AG04450 (cell line): ENCODE measurements at regions not wholly inside any gene's neighbourhood (a gene's known extent, or its start where the extent isn't known, plus 50 kb on each side); places are given as distances from the start of the nearest gene placed in this dataset.

ENCODE experiments used
- CTCF ChIA-PET: fragments of 300-600, 350-600 bp; formaldehyde crosslinking; extraction: SDS; loops from one replicate; lab custom pipeline; 2022; ENCODE audit warnings: antibody characterized with exemption, inconsistent platforms; lab: Charles Lee
- POLR2A ChIA-PET: fragments of 350-600 bp; formaldehyde crosslinking; extraction: SDS; loops from one replicate; lab custom pipeline; 2021; ENCODE audit warnings: antibody characterized with exemption, inconsistent platforms; lab: Yijun Ruan, JAX
- DNase-seq: peaks from one replicate; pipeline ENCODE4 v3.0.0-alpha.2; 2011; ENCODE audit warnings: low read depth, low spot score
- H3K27ac ChIP-seq: one replicate; pipeline ENCODE4 v1.5.1; 2012; ENCODE audit warnings: low read depth, low read length, control low read depth
- H3K27me3 ChIP-seq: one replicate; pipeline ENCODE4 v1.6.0; 2012; ENCODE audit warnings: low read length; ENCODE audit not compliant: control insufficient read depth, insufficient read depth
- H3K4me3 ChIP-seq: 2 replicates; pipeline ENCODE4 v1.5.1; 2011; ENCODE audit warnings: mild to moderate bottlenecking, low read depth, low read length, control low read depth
- H3K9me3 ChIP-seq: 2 replicates; pipeline ENCODE4 v1.5.1; 2012; ENCODE audit warnings: low read length; ENCODE audit not compliant: control insufficient read depth, insufficient read depth
- CTCF ChIP-seq: IDR thresholded peaks from 2 replicates; pipeline ENCODE4 v1.5.1; 2011; ENCODE audit warnings: low read depth, low read length, control low read depth, inconsistent platforms

GRCh38 chr10:4125776-4126175 is 340.8 kb upstream of the KLF6 start:
- ChIA-PET POLR2A (no interaction called here), CTCF (no interaction called here)
- DNase-seq = no peak
- Histone ChIP-seq H3K27ac (no peak overlapping the region), H3K9me3 (peaks cover 4% of the 10 kb centered on the region; the same call in 1 of the 2 replicates), H3K27me3 (no peaks in the 10 kb centered on the region), H3K4me3 (no peak overlapping the region)
- no peak for TF ChIP-seq CTCF

DNA sequence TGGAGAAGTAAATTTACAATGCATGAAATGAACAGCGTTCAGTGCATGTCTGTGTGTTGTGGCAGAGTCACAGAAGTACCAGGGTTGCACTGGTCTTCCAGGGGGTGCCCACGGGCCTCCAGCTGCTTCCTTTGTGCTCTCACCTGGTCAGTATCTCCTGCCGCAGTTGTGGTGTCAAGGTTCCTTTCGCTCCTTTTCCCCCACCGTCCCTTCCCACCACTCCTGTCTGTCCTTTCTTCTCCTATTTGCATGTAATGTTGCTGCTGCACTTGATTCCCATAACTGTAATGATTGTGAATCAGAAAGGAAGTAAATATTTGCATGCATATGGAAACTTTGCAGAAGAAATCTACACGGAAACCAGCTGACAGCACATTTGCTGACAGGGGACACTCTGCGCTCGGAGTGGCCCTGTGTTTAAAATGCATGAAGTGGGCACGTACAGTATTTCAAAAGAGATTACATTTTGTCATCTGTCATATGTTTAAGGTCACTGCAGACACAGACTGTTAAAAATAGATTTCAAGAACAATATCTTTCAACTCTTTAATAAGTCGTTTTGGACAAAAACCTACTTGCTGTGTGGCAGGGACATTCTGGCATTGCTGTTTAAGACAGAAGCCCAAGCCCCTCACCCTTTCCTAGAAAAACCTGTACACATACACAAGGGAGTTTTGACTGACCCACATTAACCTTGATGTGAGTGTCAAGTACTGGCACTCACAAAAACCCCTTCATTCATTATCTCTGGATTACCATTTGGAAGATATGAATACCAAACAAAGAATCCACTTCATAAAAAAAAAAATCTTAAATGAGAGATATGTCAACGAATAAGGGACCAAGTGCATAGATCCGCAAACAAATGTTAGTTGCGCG is 336.7 kb upstream of the KLF6 start:
- TF ChIP-seq CTCF = no peak
- POLR2A ChIA-PET = no interaction called here
- DNase-seq = no peak

DNA sequence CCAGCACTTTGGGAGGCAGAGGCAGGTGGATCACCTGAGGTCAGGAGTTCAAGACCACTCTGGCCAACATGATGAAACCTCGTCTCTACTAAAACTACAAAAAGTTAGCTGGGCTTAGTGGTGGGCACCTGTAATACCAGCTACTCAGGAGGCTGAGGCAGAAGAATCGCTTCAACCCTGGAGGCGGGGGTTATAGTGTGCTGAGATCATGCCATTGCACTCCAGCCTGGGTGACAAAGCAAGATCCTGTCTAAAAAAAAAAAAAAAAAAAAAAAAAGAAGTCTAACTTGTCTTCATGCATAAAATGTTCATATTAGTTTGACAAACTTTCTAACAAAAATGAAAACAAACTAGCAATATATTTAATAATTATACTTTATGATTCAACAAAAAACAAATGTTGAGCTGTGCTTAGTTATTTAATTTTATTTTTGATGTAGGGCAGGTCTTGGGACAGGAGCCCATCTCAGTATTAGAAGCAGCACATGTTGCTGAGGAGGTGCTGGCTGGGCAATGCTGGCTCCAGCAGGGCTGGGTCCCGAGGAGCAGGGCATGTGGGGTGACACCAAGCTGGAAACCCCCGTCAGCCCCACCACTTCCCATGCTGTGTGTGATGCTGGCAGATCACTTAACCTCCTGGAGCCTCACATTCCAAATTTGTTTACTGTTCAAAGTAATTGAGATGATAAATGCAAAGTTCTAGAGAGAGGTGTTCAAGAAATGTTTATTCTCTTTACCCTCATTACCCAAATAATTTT is 335.3 kb upstream of the KLF6 start:
- no peak for TF ChIP-seq CTCF
- POLR2A ChIA-PET = no interaction called here
- H3K4me3 ChIP-seq = no peak overlapping the region
- H3K27ac ChIP-seq = no peak overlapping the region
- H3K9me3 ChIP-seq = no peaks in the 10 kb centered on the region
- no peak for DNase-seq
- H3K27me3 ChIP-seq = no peaks in the 10 kb centered on the region
- CTCF ChIA-PET = interaction anchor here (0.7 kb wide), 3 partner anchors 181 to 634 kb away, joined by 3 to 7 read pairs (median 4); no protein-coding TSS in a partner anchor

More for the DNA sequence above, 336.7 kb upstream of the KLF6 start:
- CTCF ChIA-PET = no interaction called here
- no peak overlapping the region for H3K27ac ChIP-seq
- no peak overlapping the region for H3K4me3 ChIP-seq
- no peaks in the 10 kb centered on the region for H3K27me3 ChIP-seq
- H3K9me3 ChIP-seq = peaks cover 4% of the 10 kb centered on the region; the same call in 1 of the 2 replicates

GRCh38 chr10:4119107-4119506 is 334.1 kb upstream of the KLF6 start:
- Histone ChIP-seq H3K4me3 (no peak overlapping the region), H3K27me3 (no peaks in the 10 kb centered on the region), H3K9me3 (no peaks in the 10 kb centered on the region), H3K27ac (no peak overlapping the region)
- ChIA-PET CTCF (no interaction called here), POLR2A (no interaction called here)
- no peak for DNase-seq
- TF ChIP-seq CTCF = no peak

DNA sequence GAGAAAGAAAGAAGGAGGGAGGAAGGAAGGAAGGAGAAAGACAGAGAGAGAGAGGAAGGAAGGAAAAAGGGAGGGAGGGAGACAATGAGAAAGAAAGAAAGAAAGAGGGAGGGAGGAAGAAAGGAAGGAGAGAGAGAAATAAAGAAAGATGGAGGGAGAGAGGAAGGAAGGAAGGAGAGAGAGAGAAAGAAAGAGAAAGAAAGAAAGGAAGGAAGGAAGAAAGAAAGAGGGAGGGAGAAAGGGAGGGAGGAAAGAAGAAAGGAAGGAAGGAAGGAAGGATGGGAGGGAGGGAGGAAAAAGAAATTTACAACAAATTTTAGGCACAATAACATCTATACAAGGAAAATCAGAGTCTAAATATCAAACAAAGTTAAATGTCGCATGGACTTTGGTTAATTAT is 332.6 kb upstream of the KLF6 start:
- no peak for TF ChIP-seq CTCF
- no peak for DNase-seq
- CTCF ChIA-PET = no interaction called here

More for the DNA sequence above, 332.6 kb upstream of the KLF6 start:
- POLR2A ChIA-PET = no interaction called here
- H3K4me3 ChIP-seq = no peak overlapping the region
- H3K27ac ChIP-seq = no peak overlapping the region
- H3K9me3 ChIP-seq = no peaks in the 10 kb centered on the region
- no peaks in the 10 kb centered on the region for H3K27me3 ChIP-seq
